ENCODE measurements at regions not wholly inside any gene's neighbourhood (a gene's known extent, or its start where the extent isn't known, plus 50 kb on each side); places are given as distances from the start of the nearest gene placed in this dataset.

- peak; percentile 83 for DNase-seq (ENCODE audit: low read depth)
Measured at GRCh38 chr4:155085843-155086530, 122.4 kb upstream of the NPY2R start.

- DNase-seq (ENCODE audit: low read depth) = no peak
Measured at GRCh38 chr4:155094201-155094820, 114.1 kb upstream of the NPY2R start.

- no peak for DNase-seq (ENCODE audit: low read depth)
Measured at GRCh38 chr4:155099231-155099630, 109.2 kb upstream of the NPY2R start.

GRCh38 chr4:155106629-155107028 lies 101.8 kb upstream of the NPY2R start:
- no peak for DNase-seq (ENCODE audit: low read depth)

GRCh38 chr4:155107059-155107458 lies 101.4 kb upstream of the NPY2R start:
- no peak for DNase-seq (ENCODE audit: low read depth)

GRCh38 chr4:155114790-155115189 lies 93.6 kb upstream of the NPY2R start:
- DNase-seq (ENCODE audit: low read depth) = peak; percentile 1

GRCh38 chr4:155119006-155119405 lies 89.4 kb upstream of the NPY2R start:
- DNase-seq (ENCODE audit: low read depth) = no peak

- no peak for DNase-seq (ENCODE audit: low read depth)
Measured at GRCh38 chr4:155120536-155120935, 87.9 kb upstream of the NPY2R start.

- DNase-seq (ENCODE audit: low read depth) = no peak
Measured at GRCh38 chr4:155122382-155122781, 86.1 kb upstream of the NPY2R start.

- DNase-seq (ENCODE audit: low read depth) = no peak
Measured at GRCh38 chr4:155134136-155134535, 74.3 kb upstream of the NPY2R start.

GRCh38 chr4:155140889-155141288 lies 67.5 kb upstream of the NPY2R start:
- peak; percentile 7 for DNase-seq (ENCODE audit: low read depth)

- no peak for DNase-seq (ENCODE audit: low read depth)
Measured at GRCh38 chr4:155143512-155143911, 64.9 kb upstream of the NPY2R start.
